Erythroblast (primary cell): ENCODE measurements at regions not wholly inside any gene's neighbourhood (a gene's known extent, or its start where the extent isn't known, plus 50 kb on each side); places are given as distances from the start of the nearest gene placed in this dataset.

Experiments
- GATA1 ChIP-seq: IDR thresholded peaks from 2 replicates; pipeline ENCODE4 v1.6.1; 2011; ENCODE audit warnings: low read depth, mild to moderate bottlenecking, control low read depth, low read length, moderate library complexity
- POLR2A ChIP-seq: IDR thresholded peaks from 2 replicates; pipeline ENCODE4 v1.6.1; 2011; ENCODE audit warnings: mild to moderate bottlenecking, low read length

GRCh38 chr10:78258323-78259030, 224.8 kb downstream of the RPS24 start:
- no peak for TF ChIP-seq POLR2A
- no peak for TF ChIP-seq GATA1
